CD4-positive, alpha-beta memory T cell (primary cell): ENCODE measurements at regions not wholly inside any gene's neighbourhood (a gene's known extent, or its start where the extent isn't known, plus 50 kb on each side); places are given as distances from the start of the nearest gene placed in this dataset.

Source experiments
- CTCF ChIA-PET: fragments of 350-600 bp; sonication (Branson Sonifier 250); formaldehyde crosslinking; loops from one replicate; lab custom pipeline; 2021; ENCODE audit warnings: inconsistent platforms; ENCODE audit not compliant: partially characterized antibody; lab: Charles Lee
- POLR2A ChIA-PET: fragments of 350-600 bp; sonication (Branson Sonifier 250); formaldehyde crosslinking; loops from one replicate; lab custom pipeline; 2021; ENCODE audit not compliant: partially characterized antibody; lab: Charles Lee
- DNase-seq, 5 donors: peaks; one replicate each; pipeline versions ENCODE4 v3.0.0 to v3.0.0-alpha.2; 2020 to 2022; ENCODE audit warnings: mixed read lengths in 1 of 5
- H3K27ac ChIP-seq: one replicate; pipeline ENCODE4 v1.7.0; 2013; ENCODE audit warnings: low read depth, low read length
- H3K27me3 ChIP-seq: 2 replicates; pipeline ENCODE4 v1.7.0; 2013; ENCODE audit warnings: mild to moderate bottlenecking, low read length, moderate library complexity; ENCODE audit not compliant: insufficient read depth
- H3K36me3 ChIP-seq: 2 replicates; pipeline ENCODE4 v1.7.0; 2013; ENCODE audit warnings: mild to moderate bottlenecking, low read length, moderate library complexity; ENCODE audit not compliant: insufficient read depth
- H3K4me1 ChIP-seq: 2 replicates; pipeline ENCODE4 v1.7.0; 2013; ENCODE audit warnings: mild to moderate bottlenecking, low read length, moderate library complexity; ENCODE audit not compliant: insufficient read depth
- H3K4me3 ChIP-seq, 2 donors: one replicate each; pipeline ENCODE4 v1.7.0; 2013; ENCODE audit warnings: low read length in 2 of 2, mild to moderate bottlenecking in 1 of 2
- H3K9me3 ChIP-seq, 2 donors: one replicate each; pipeline ENCODE4 v1.7.0; 2013; ENCODE audit warnings: low read length in 2 of 2, control low read depth in 1 of 2; ENCODE audit not compliant: control insufficient read depth in 1 of 2
- H3K27ac Mint-ChIP-seq, 7 donors: one replicate each; pipeline ENCODE4 v1.8.0; 2020 to 2021; ENCODE audit warnings: mixed read lengths in 7 of 7, mild to moderate bottlenecking in 6 of 7, inconsistent platforms in 3 of 7, moderate library complexity in 3 of 7
- H3K27me3 Mint-ChIP-seq, 2 donors: one replicate each; pipeline ENCODE4 v1.8.0; 2020 to 2021; ENCODE audit warnings: mixed read lengths in 2 of 2
- H3K36me3 Mint-ChIP-seq, 2 donors: one replicate each; pipeline ENCODE4 v1.8.0; 2020 to 2021; ENCODE audit warnings: mixed read lengths in 2 of 2, inconsistent platforms in 1 of 2, mild to moderate bottlenecking in 1 of 2
- H3K4me1 Mint-ChIP-seq, 4 donors: one replicate each; pipeline ENCODE4 v1.8.0; 2020 to 2021; ENCODE audit warnings: mixed read lengths in 4 of 4, mild to moderate bottlenecking in 1 of 4
- H3K4me3 Mint-ChIP-seq, 8 donors: one replicate each; pipeline ENCODE4 v1.8.0; 2020 to 2021; ENCODE audit warnings: mixed read lengths in 8 of 8, mild to moderate bottlenecking in 7 of 8, moderate library complexity in 6 of 8, inconsistent platforms in 3 of 8
- H3K9me3 Mint-ChIP-seq, 8 donors: one replicate each; pipeline ENCODE4 v1.8.0; 2020 to 2021; ENCODE audit warnings: mixed read lengths in 8 of 8, mild to moderate bottlenecking in 5 of 8, inconsistent platforms in 3 of 8, moderate library complexity in 1 of 8
- intact Hi-C: fragments of 100-400 bp; cut with micrococcal nuclease; formaldehyde crosslinking; loops from one replicate; pipeline ENCODE4 v1.15.1; 2023

- Histone ChIP-seq H3K9me3 (no peaks in the 10 kb centered on the region), H3K4me3 (no peak overlapping the region), H3K27ac (no peak overlapping the region), H3K27me3 (no peaks in the 10 kb centered on the region), H3K36me3 (no peaks in the 10 kb centered on the region), H3K4me1 (no peaks in the 10 kb centered on the region)
- intact Hi-C loops = loop anchor here (1.0 to 5.0 kb wide), 3 partner anchors 376 to 755 kb away; no protein-coding TSS in a partner anchor
- Mint-ChIP-seq H3K9me3 (no peaks in the 10 kb centered on the region), H3K36me3 (no peaks in the 10 kb centered on the region), H3K27me3 (peaks cover 16 to 18% of the 10 kb centered on the region in 2 donors), H3K27ac (no peak overlapping the region), H3K4me1 (peaks cover 0 to 2% (median 0%) of the 10 kb centered on the region in 4 donors), H3K4me3 (no peak overlapping the region)
- ChIA-PET CTCF (interaction anchor here (0.7 to 8.6 kb wide), 28 partner anchors 10 to 753 kb away, joined by 3 to 147 read pairs (median 3); no protein-coding TSS in a partner anchor), POLR2A (interaction anchor here (1.0 kb wide), 1 partner anchor 265 kb away, joined by 3 read pairs; the partner anchor contains the start of gene KIZ)
- DNase-seq = peak; percentile 60 to 71 (median 66)
Observed at GRCh38 chr20:20860078-20860806, 147.8 kb upstream of the RALGAPA2 start.

- H3K27me3 ChIP-seq = no peaks in the 10 kb centered on the region
- Mint-ChIP-seq H3K27ac (no peak overlapping the region), H3K4me3 (no peak overlapping the region), H3K36me3 (no peaks in the 10 kb centered on the region), H3K27me3 (peaks cover 16 to 18% of the 10 kb centered on the region in 2 donors), H3K9me3 (peaks cover 0 to under 1% (median 0%) of the 10 kb centered on the region in 8 donors), H3K4me1 (peaks cover 0 to 2% (median 0%) of the 10 kb centered on the region in 4 donors)
- no peaks in the 10 kb centered on the region for H3K4me1 ChIP-seq
- no peak overlapping the region for H3K27ac ChIP-seq
- POLR2A ChIA-PET = interaction anchor here (1.0 kb wide), 1 partner anchor 266 kb away, joined by 3 read pairs; the partner anchor contains the start of gene KIZ
- CTCF ChIA-PET = interaction anchor here (0.7 to 8.6 kb wide), 24 partner anchors 9 to 716 kb away, joined by 3 to 147 read pairs (median 4); no protein-coding TSS in a partner anchor
- no peak overlapping the region for H3K4me3 ChIP-seq
- DNase-seq = no peak
- intact Hi-C loops = no loop called here
- no peaks in the 10 kb centered on the region for H3K36me3 ChIP-seq
- no peaks in the 10 kb centered on the region for H3K9me3 ChIP-seq
Observed at GRCh38 chr20:20859510-20859909, 147.1 kb upstream of the RALGAPA2 start.

DNA sequence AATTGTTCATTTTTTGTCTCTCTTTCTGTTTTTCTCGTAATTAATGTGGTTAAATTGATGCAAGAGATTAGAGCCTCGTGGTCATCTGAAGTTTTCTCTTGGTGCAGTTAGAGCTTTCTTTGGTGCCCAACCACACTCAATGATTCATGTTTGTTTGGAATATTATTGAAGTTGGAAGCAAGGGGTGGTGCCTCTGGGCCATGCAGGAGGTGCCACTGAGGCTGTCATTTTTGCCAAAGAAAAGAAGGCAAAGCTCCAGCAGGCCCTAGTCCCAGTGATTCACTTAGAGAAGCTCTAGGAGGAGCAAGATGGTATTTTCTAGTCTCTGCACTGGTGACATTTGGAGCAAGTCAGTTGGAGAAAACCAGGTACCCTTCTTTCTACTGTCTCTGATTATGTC lies 144.5 kb upstream of the RALGAPA2 start:
- Mint-ChIP-seq H3K4me1 (peaks cover 0 to 2% (median 0%) of the 10 kb centered on the region in 4 donors), H3K4me3 (no peak overlapping the region), H3K9me3 (peaks cover 0 to 2% (median 0%) of the 10 kb centered on the region in 8 donors), H3K36me3 (no peaks in the 10 kb centered on the region), H3K27ac (no peak overlapping the region), H3K27me3 (peaks cover 18 to 23% of the 10 kb centered on the region in 2 donors)
- intact Hi-C loops = no loop called here
- Histone ChIP-seq H3K9me3 (no peaks in the 10 kb centered on the region), H3K4me3 (no peak overlapping the region), H3K4me1 (no peaks in the 10 kb centered on the region), H3K27me3 (no peaks in the 10 kb centered on the region), H3K36me3 (no peaks in the 10 kb centered on the region), H3K27ac (no peak overlapping the region)
- CTCF ChIA-PET = interaction anchor here (0.8 to 1.5 kb wide), 3 partner anchors 11 to 648 kb away, joined by 3 to 5 read pairs (median 3); no protein-coding TSS in a partner anchor
- no peak for DNase-seq
- POLR2A ChIA-PET = no interaction called here

GRCh38 chr20:20856306-20856705 lies 143.9 kb upstream of the RALGAPA2 start:
- H3K27me3 Mint-ChIP-seq = peaks cover 18 to 22% of the 10 kb centered on the region in 2 donors
- Histone ChIP-seq H3K4me3 (no peak overlapping the region), H3K9me3 (no peaks in the 10 kb centered on the region), H3K27me3 (no peaks in the 10 kb centered on the region), H3K4me1 (no peaks in the 10 kb centered on the region), H3K36me3 (no peaks in the 10 kb centered on the region), H3K27ac (no peak overlapping the region)
- H3K4me3 Mint-ChIP-seq = no peak overlapping the region
- intact Hi-C loops = no loop called here
- ChIA-PET CTCF (interaction anchor here (1.1 to 1.5 kb wide), 2 partner anchors 377 to 649 kb away, joined by 3 to 5 read pairs; no protein-coding TSS in a partner anchor), POLR2A (no interaction called here)
- no peak overlapping the region for H3K27ac Mint-ChIP-seq
- H3K9me3 Mint-ChIP-seq = peaks cover 0 to 2% (median 0%) of the 10 kb centered on the region in 8 donors
- DNase-seq = no peak
- H3K36me3 Mint-ChIP-seq = no peaks in the 10 kb centered on the region
- peaks cover 0 to 2% (median 0%) of the 10 kb centered on the region in 4 donors for H3K4me1 Mint-ChIP-seq

GRCh38 chr20:20851385-20851784 lies 138.9 kb upstream of the RALGAPA2 start:
- no peak for DNase-seq

GRCh38 chr20:20850407-20850806 lies 138.0 kb upstream of the RALGAPA2 start:
- no peaks in the 10 kb centered on the region for H3K4me1 ChIP-seq
- no peaks in the 10 kb centered on the region for H3K9me3 ChIP-seq
- no peak overlapping the region for H3K4me3 Mint-ChIP-seq
- no peaks in the 10 kb centered on the region for H3K36me3 Mint-ChIP-seq
- no peaks in the 10 kb centered on the region for H3K4me1 Mint-ChIP-seq
- no peak overlapping the region for H3K27ac ChIP-seq
- intact Hi-C loops = no loop called here
- H3K27me3 Mint-ChIP-seq = peaks cover 5 to 14% of the 10 kb centered on the region in 2 donors
- H3K9me3 Mint-ChIP-seq = peaks cover 0 to 2% (median 0%) of the 10 kb centered on the region in 8 donors
- H3K36me3 ChIP-seq = no peaks in the 10 kb centered on the region
- CTCF ChIA-PET = interaction anchor here (0.6 to 3.0 kb wide), 2 partner anchors 10 to 767 kb away, joined by 3 to 19 read pairs; no protein-coding TSS in a partner anchor
- DNase-seq = no peak
- H3K4me3 ChIP-seq = no peak overlapping the region
- no peak overlapping the region for H3K27ac Mint-ChIP-seq
- POLR2A ChIA-PET = no interaction called here
- no peaks in the 10 kb centered on the region for H3K27me3 ChIP-seq

More at GRCh38 chr20:20851385-20851784, 138.9 kb upstream of the RALGAPA2 start:
- no peak overlapping the region for H3K4me3 Mint-ChIP-seq
- H3K27ac Mint-ChIP-seq = no peak overlapping the region
- no peak overlapping the region for H3K4me3 ChIP-seq
- no peaks in the 10 kb centered on the region for H3K36me3 Mint-ChIP-seq
- H3K9me3 ChIP-seq = no peaks in the 10 kb centered on the region
- ChIA-PET CTCF (interaction anchor here (3.0 to 3.7 kb wide), 2 partner anchors 9 to 13 kb away, joined by 19 to 21 read pairs; no protein-coding TSS in a partner anchor), POLR2A (no interaction called here)
- H3K27me3 Mint-ChIP-seq = peaks cover 5 to 14% of the 10 kb centered on the region in 2 donors
- H3K4me1 Mint-ChIP-seq = no peaks in the 10 kb centered on the region
- no peaks in the 10 kb centered on the region for H3K36me3 ChIP-seq
- intact Hi-C loops = no loop called here
- H3K27me3 ChIP-seq = no peaks in the 10 kb centered on the region
- H3K4me1 ChIP-seq = no peaks in the 10 kb centered on the region
- peaks cover 0 to 2% (median 0%) of the 10 kb centered on the region in 8 donors for H3K9me3 Mint-ChIP-seq
- no peak overlapping the region for H3K27ac ChIP-seq

GRCh38 chr20:20849161-20849560 lies 136.7 kb upstream of the RALGAPA2 start:
- Mint-ChIP-seq H3K4me3 (no peak overlapping the region), H3K4me1 (no peaks in the 10 kb centered on the region), H3K36me3 (no peaks in the 10 kb centered on the region), H3K27ac (no peak overlapping the region), H3K27me3 (peaks cover 5 to 12% of the 10 kb centered on the region in 2 donors), H3K9me3 (peaks cover 0 to 2% (median 0%) of the 10 kb centered on the region in 8 donors)
- H3K4me3 ChIP-seq = no peak overlapping the region
- H3K4me1 ChIP-seq = no peaks in the 10 kb centered on the region
- CTCF ChIA-PET = interaction anchor here (3.0 kb wide), 1 partner anchor 12 kb away, joined by 19 read pairs; no protein-coding TSS in a partner anchor
- DNase-seq = no peak
- no peak overlapping the region for H3K27ac ChIP-seq
- POLR2A ChIA-PET = no interaction called here
- no peaks in the 10 kb centered on the region for H3K36me3 ChIP-seq
- no peaks in the 10 kb centered on the region for H3K9me3 ChIP-seq
- H3K27me3 ChIP-seq = no peaks in the 10 kb centered on the region
- intact Hi-C loops = no loop called here
